Left cardiac atrium (tissue), 4 donors: ENCODE measurements at regions not wholly inside any gene's neighbourhood (a gene's known extent, or its start where the extent isn't known, plus 50 kb on each side); places are given as distances from the start of the nearest gene placed in this dataset.
"Not testable (repeated sequence)": the region's sequence is repeated elsewhere in the genome, so short reads cannot be mapped to it uniquely, and the experiment has no call there.

Experiments used
- ATAC-seq, 2 donors: fragments of 200-7000 bp; cut with Tn5 transposase; one replicate each; pipeline ENCODE4 v1.9.1; 2020; ENCODE audit warnings: mild to moderate bottlenecking in 2 of 2, moderate library complexity in 2 of 2
- DNase-seq: peaks from one replicate; pipeline ENCODE4 v3.0.0-alpha.2; 2020
- intact Hi-C, 2 donors: fragments of 100-400 bp; cut with DNase I; formaldehyde crosslinking; loops; one replicate each; pipeline versions ENCODE4 v1.14.1 to v1.15.1; 2022 to 2023
- donor health status: DM: no; HTN: yes; CAD: no.
- donor health status: DM: no; HTN: yes; CAD: no; lungs with severe emphysema.
- donor health status: DM: yes; HTN: yes; CAD: no.
- donor health status: Dilated cardiomyopathy.

- ATAC-seq, intact Hi-C loops, DNase-seq: not testable (repeated sequence)
Measured at GRCh38 chr7:32768338-32768737, 123.2 kb downstream of the KBTBD2 start.

DNA sequence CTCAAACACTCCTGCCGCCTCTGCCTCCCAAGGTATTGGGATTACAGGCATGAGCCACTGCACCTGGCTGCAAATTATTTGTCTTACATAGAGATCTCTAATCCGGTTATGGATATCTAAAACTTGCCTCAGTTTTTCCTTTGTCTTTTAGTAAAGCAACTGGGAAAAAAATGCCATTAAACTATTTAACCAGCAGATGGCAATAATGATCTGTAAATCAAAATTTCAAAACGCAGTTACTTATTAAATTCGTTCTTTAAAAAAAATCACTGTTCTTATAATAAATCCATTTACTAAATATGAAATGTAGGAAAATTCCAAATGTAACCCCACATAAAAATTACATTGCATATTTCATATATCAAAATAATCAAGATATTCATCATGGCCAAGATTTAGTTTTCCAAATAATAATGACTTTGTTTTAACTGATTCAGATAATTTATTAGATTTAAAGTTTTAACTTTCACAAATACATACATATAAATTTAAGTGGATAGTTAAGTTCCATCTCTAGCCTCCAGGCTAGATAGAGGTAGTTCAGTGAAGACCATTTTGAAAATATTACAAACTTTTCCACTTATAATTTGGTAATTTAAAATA lies 125.8 kb downstream of the KBTBD2 start:
- DNase-seq, ATAC-seq, intact Hi-C loops: not testable (repeated sequence)

DNA sequence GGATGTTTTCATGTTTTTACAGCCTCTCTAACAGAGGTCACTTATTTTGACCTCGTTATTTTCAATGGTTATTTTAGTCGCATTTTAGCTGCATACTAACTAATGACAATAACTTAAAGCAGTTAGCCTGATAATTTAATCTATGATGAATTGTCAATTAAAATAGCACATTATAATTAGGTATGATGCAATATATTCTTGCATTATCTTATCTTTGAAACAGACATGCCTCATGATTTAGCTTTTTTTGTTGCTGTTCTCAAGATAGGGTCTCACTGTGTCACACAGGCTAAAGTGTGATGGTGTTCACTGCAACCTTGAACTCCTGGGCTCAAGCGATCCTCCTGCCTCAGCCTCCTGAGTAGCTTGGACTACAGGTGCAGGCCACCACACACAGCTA lies 126.4 kb downstream of the KBTBD2 start:
- ATAC-seq (no peak), DNase-seq (no peak)
- intact Hi-C loops = no loop called here

GRCh38 chr7:32762925-32763293 lies 128.7 kb downstream of the KBTBD2 start:
- DNase-seq (no peak), ATAC-seq (no peak)
- intact Hi-C loops = no loop called here

- DNase-seq, intact Hi-C loops: not testable (repeated sequence)
Measured at GRCh38 chr7:32762206-32762924, 129.2 kb downstream of the KBTBD2 start.

GRCh38 chr7:32761451-32762205 lies 129.9 kb downstream of the KBTBD2 start:
- DNase-seq (peak; percentile 24), ATAC-seq (peak; percentile 15 to 47)
- intact Hi-C loops = no loop called here

More at GRCh38 chr7:32762206-32762924, 129.2 kb downstream of the KBTBD2 start:
- ATAC-seq = peak in 1 of 2 donors; percentile 12

- DNase-seq = peak; percentile 25
- ATAC-seq, intact Hi-C loops: not testable (repeated sequence)
Measured at GRCh38 chr7:32760755-32761154, 130.8 kb downstream of the KBTBD2 start.

GRCh38 chr7:32759859-32760258 lies 131.7 kb downstream of the KBTBD2 start:
- intact Hi-C loops = not testable (repeated sequence)

GRCh38 chr7:32753872-32754271 lies 137.7 kb downstream of the KBTBD2 start:
- intact Hi-C loops, DNase-seq, ATAC-seq: not testable (repeated sequence)

More at GRCh38 chr7:32759859-32760258, 131.7 kb downstream of the KBTBD2 start:
- ATAC-seq, DNase-seq: not testable (repeated sequence)

DNA sequence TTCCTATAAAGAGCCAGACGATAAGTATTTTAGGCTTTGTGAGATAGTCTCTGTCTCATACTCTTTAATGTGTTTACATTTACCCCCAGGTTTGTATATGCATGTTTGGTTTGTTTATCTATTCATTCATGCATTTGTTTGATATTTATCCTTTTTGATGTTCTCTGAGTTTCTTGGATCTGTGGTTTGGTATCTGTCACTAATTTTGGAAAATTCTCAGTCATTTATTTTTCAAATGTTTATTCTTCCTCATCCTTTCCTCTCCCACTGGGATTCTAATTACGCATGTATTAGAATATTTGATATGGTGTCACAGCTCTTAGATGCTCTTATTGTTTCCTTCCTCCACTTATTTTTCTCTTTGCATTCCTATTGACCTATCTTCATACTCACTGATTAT lies 143.2 kb downstream of the KBTBD2 start:
- DNase-seq, ATAC-seq, intact Hi-C loops: not testable (repeated sequence)

DNA sequence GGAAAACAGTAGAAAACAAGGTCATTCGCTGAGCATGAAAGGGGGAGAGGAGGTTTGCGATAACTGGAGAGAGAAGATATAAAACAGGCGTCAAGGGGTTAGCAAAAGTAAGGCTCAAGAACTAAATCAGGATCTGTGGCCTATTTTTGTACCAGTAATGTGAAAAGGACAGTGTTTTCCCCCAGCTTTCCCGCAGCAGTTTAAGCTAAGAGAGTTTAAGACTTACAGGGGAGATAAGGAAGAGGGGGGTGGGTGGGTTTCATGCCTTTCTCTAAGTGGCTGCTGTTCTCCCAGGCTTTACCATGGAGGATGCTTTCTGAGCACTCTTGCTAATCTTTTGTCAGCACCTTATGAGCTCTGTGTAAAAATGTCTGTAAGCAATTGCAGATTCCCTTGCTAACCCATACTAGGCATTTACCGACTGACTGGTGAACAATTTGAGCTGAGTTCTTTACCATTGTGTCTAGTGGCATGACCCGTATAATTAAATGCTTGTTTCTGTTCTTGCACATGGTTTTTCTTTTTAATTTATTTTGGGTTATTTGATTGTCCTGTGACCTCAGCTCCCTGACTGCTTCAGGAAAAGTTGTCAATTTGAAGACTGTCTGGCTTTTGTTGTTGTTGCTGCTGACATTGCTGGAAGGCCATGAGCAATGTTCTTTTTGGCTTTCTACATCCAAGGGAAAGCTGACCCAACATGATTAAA lies 144.0 kb downstream of the KBTBD2 start:
- DNase-seq, intact Hi-C loops, ATAC-seq: not testable (repeated sequence)

DNA sequence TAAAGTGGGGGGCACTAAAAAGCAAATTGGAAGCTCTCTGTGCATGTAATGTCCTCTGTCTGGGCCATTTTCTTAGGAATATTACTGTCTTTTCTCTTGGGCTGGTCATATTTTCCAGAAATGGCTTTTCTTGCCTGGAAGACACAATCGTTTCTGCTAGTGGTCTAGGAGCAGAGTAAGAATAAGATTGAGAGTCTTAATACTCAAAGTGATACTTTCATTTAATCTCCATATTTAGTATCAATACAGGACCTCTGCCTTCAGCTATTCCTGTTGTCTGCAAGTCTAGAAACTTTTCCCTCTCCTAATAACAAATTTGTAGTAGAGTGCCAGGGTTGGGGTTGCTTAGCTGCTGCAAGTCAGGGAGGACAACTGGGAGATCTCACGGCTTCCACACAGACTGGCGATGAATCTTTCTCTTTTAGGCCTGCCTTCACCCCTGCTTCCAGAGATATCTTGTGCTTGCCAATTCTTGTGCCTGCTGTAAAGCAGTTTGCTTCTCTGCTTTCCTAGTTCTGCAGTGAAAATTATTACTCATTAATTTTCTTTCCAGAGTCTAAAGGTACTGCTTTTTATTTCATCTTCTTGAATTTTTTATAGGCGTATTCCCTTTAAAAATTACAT lies 149.6 kb downstream of the KBTBD2 start:
- intact Hi-C loops, ATAC-seq, DNase-seq: not testable (repeated sequence)

- ATAC-seq, DNase-seq, intact Hi-C loops: not testable (repeated sequence)
Measured at GRCh38 chr7:32739749-32740148, 151.8 kb downstream of the KBTBD2 start.

DNA sequence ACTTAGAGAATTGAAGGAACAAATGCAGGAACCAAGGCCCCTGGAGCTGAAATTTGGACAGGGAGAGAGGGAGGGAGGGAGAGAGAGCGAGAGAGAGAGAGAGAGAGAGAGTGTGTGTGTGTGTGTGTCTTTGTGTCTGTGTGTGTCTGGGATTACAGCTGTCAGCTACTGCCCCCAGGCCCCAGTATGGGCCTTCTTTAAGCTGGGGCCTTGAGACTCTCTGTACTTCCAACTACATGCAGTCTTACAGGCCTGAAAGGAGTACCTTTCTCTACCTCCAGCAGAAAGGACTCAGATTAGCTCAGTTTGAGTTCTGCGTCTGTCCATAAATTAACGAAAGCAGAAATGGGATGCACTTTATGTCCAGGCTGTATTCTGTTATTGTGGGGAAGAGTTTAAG lies 153.2 kb downstream of the KBTBD2 start:
- DNase-seq, intact Hi-C loops, ATAC-seq: not testable (repeated sequence)

DNA sequence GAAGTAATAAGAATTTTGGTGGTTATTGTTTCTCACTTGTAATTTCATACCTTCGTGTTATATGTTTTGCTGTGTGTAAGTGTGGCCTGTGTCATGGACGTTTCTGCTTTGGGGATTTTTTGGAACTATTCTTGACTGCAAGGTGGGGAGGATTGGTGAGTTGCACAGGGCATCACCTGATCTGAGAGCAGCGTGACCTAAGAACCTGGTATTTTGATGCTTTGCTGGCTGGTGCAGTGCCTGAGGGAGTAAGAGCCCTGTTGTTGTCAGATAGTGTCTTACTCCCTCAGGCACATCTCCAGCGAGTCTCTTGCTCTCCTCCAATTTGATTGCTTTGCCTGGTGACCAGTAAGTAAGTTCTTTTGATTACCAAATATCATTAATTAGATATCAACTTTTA lies 158.8 kb downstream of the KBTBD2 start:
- DNase-seq, intact Hi-C loops, ATAC-seq: not testable (repeated sequence)

DNA sequence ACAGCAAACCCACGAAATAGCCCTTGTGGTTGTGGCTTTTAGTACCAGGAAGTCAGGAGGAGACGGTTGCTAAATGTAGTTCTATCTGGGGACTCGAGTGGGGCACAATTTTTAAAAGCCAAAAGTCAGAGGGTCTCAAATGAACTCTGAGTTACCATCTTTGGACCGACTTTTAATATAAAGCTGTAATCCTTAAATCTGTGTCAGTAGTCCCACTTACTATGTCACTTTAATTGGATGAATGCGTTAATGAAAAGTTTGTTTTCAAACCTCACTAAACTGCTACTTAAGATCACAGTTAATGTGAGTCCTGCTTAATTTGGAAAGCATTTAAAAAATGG lies 162.3 kb downstream of the KBTBD2 start:
- ATAC-seq, intact Hi-C loops, DNase-seq: not testable (repeated sequence)

DNA sequence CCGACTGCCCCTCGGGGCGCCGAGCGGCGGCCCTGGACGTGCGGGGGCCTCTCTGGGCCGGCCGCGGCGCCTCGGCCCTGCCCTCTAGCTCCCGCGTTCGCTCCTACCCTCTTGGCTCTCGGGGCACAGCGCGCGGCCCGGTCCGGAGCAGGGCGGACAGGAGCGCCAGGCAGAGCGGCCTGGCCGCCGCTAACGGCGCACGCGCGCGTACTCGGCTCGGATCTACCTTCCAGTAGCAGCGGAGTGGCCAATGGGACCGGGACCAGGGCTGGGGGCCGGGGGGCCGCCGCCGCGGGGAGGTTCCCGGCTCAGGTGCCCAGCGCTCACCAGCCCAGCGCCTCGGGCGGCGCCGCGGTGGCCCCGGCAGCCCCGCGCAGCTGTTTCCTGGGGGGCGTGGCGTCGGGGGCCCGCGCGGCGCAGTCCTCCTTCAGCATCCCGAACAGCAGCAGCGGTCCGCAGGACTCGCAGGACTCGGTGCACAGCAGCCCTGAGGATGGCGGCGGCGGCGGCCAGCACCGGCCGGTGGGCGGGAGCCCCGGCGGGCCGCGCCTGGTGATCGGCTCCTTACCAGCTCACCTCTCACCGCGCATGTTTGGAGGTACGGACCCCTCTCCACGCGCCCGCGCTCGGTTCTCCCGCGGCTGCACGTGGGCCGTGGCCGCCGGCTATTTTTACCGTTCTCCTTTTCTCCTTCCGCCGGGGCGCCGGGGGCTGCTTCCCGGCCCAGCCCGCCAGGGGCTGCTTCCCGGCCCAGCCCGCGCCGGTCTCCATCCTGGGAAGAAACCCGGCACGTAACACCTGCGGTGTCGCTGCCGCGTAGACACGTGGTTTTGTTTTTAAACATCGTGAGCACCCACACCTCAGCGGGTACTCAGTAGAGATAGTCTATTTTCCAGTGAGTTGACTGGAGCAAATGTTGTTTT lies 162.9 kb downstream of the KBTBD2 start:
- peak; percentile 81 for DNase-seq
- ATAC-seq = peak; percentile 94
- intact Hi-C loops = not testable (repeated sequence)
